Body of pancreas (tissue), 4 donors: ENCODE measurements at regions not wholly inside any gene's neighbourhood (a gene's known extent, or its start where the extent isn't known, plus 50 kb on each side); places are given as distances from the start of the nearest gene placed in this dataset.

ENCODE experiments used
- CTCF ChIP-seq, 7 experiments: fragments of 450-650 bp in 4 of 7; fragments of 200-600 bp in 3 of 7; sonication (generic) in 3 of 7; IDR thresholded peaks; one replicate each; pipeline ENCODE4 v1.5.1; 2016 to 2019; ENCODE audit warnings: antibody characterized with exemption in 7 of 7
- POLR2A ChIP-seq, 3 donors: fragments of 450-650 bp; IDR thresholded peaks; one replicate each; pipeline ENCODE4 v1.6.1; 2016; ENCODE audit warnings: antibody characterized with exemption in 3 of 3, mild to moderate bottlenecking in 2 of 3

GRCh38 chr2:8214036-8214615 lies 467.7 kb upstream of the ID2 start:
- TF ChIP-seq CTCF (IDR thresholded peaks at IDR 0.05) (no peak), POLR2A (IDR thresholded peaks at IDR 0.05) (no peak)
